Endothelial cell of umbilical vein (primary cell): ENCODE measurements at regions not wholly inside any gene's neighbourhood (a gene's known extent, or its start where the extent isn't known, plus 50 kb on each side); places are given as distances from the start of the nearest gene placed in this dataset.

ENCODE experiments used
- BruUV-seq: library from RNA; stranded (reverse); fragments of 400-500 nt; replicated peaks from 2 replicates; lab custom pipeline; 2021; lab: Mats Ljungman, UMichigan
- CTCF ChIA-PET: fragments of 300-600, 350-600 bp; sonication (Branson Sonifier 250); formaldehyde crosslinking; loops from one replicate; lab custom pipeline; 2021; ENCODE audit warnings: antibody characterized with exemption, inconsistent platforms; lab: Charles Lee
- POLR2A ChIA-PET: fragments of 300-600, 350-600 bp; sonication (Branson Sonifier 250); formaldehyde crosslinking; loops from one replicate; lab custom pipeline; 2021; ENCODE audit warnings: antibody characterized with exemption, inconsistent platforms; lab: Charles Lee
- DNase-seq: peaks from one replicate; pipeline ENCODE4 v3.0.0-alpha.2; 2011; ENCODE audit warnings: low read depth, low spot score
- FAIRE-seq: peaks from 2 replicates; lab custom pipeline; 2011; peaks lifted over from hg19 to GRCh38; lab: Jason Lieb, UNC
- H2AFZ ChIP-seq: 2 replicates; pipeline ENCODE4 v1.6.0; 2012; ENCODE audit warnings: low read depth, low read length, control low read depth, inconsistent platforms
- H3K27ac ChIP-seq: 2 replicates; pipeline ENCODE4 v1.5.1; 2011; ENCODE audit warnings: low read depth, mild to moderate bottlenecking, control low read depth, low read length, moderate library complexity; ENCODE audit not compliant: insufficient read depth
- H3K27me3 ChIP-seq, 2 experiments: 2 replicates each; pipeline versions ENCODE4 v1.6.0 to v1.6.1; 2011; ENCODE audit warnings: low read length in 2 of 2, mixed read lengths in 1 of 2; ENCODE audit not compliant: control insufficient read depth in 2 of 2, insufficient read depth in 2 of 2
- H3K36me3 ChIP-seq, 2 experiments: 2 replicates in 1 of 2; 3 replicates in 1 of 2; pipeline ENCODE4 v1.5.1; 2011; ENCODE audit warnings: low read length in 2 of 2, mild to moderate bottlenecking in 1 of 2, moderate library complexity in 1 of 2; ENCODE audit not compliant: control insufficient read depth in 2 of 2, insufficient read depth in 2 of 2; ENCODE audit errors: extremely low read depth in 1 of 2
- H3K4me1 ChIP-seq: 3 replicates; pipeline ENCODE4 v1.5.1; 2011; ENCODE audit warnings: mild to moderate bottlenecking, low read length; ENCODE audit not compliant: control insufficient read depth, insufficient read depth; ENCODE audit errors: extremely low read depth
- H3K4me2 ChIP-seq: 2 replicates; pipeline ENCODE4 v1.6.1; 2011; ENCODE audit warnings: low read length, control low read depth, mixed read lengths; ENCODE audit not compliant: insufficient read depth
- H3K4me3 ChIP-seq, 3 experiments: fragments of 200-600 bp in 1 of 3; sonication (generic), shearing (Covaris generic) in 1 of 3; replicated peaks in 1 of 3; 2 replicates each; pipeline ENCODE4 v1.5.1; 2011 to 2016; ENCODE audit warnings: control low read depth in 3 of 3, low read length in 3 of 3, mild to moderate bottlenecking in 2 of 3, inconsistent platforms in 1 of 3, low read depth in 1 of 3, moderate library complexity in 1 of 3; ENCODE audit not compliant: insufficient read depth in 1 of 3
- H3K79me2 ChIP-seq: 2 replicates; pipeline ENCODE4 v1.6.0; 2012; ENCODE audit warnings: low read length, inconsistent platforms; ENCODE audit not compliant: control insufficient read depth, insufficient read depth
- H3K9ac ChIP-seq: replicated peaks from 2 replicates; pipeline ENCODE3; 2011; ENCODE audit warnings: low read length, control low read depth; ENCODE audit not compliant: insufficient read depth; ENCODE audit errors: extremely low read depth
- H3K9me1 ChIP-seq: replicated peaks from 3 replicates; pipeline ENCODE4 v1.6.0; 2011; ENCODE audit warnings: mild to moderate bottlenecking, low read length; ENCODE audit not compliant: control insufficient read depth, insufficient read depth; ENCODE audit errors: extremely low read depth
- H3K9me3 ChIP-seq: replicated peaks from 2 replicates; pipeline ENCODE4 v1.5.1; 2012; ENCODE audit warnings: low read length, inconsistent platforms; ENCODE audit not compliant: control insufficient read depth, insufficient read depth
- H4K20me1 ChIP-seq: replicated peaks from 2 replicates; pipeline ENCODE3; 2011; ENCODE audit warnings: mild to moderate bottlenecking, low read length; ENCODE audit not compliant: control insufficient read depth, insufficient read depth; ENCODE audit errors: extremely low read depth
- EZH2 ChIP-seq: IDR thresholded peaks from 2 replicates; pipeline ENCODE4 v1.6.1; 2012; ENCODE audit warnings: borderline replicate concordance, low read depth, mild to moderate bottlenecking, moderate library complexity, low read length, inconsistent platforms; ENCODE audit not compliant: severe bottlenecking
- FOS ChIP-seq: IDR thresholded peaks from 2 replicates; pipeline ENCODE4 v1.6.1; 2011; ENCODE audit warnings: mild to moderate bottlenecking, low read length, moderate library complexity, borderline replicate concordance; ENCODE audit not compliant: insufficient read depth
- GATA2 ChIP-seq: IDR thresholded peaks from 2 replicates; pipeline ENCODE4 v1.7.0; 2011; ENCODE audit warnings: low read depth, mild to moderate bottlenecking, moderate library complexity, mixed read lengths, low read length; ENCODE audit not compliant: insufficient read length, insufficient read depth
- JUN ChIP-seq: IDR thresholded peaks from 2 replicates; pipeline ENCODE4 v1.6.1; 2011; ENCODE audit warnings: borderline replicate concordance, low read depth; ENCODE audit not compliant: insufficient read length, insufficient read depth
- MYC ChIP-seq: IDR thresholded peaks from one replicate; pipeline ENCODE4 v1.6.1; 2011; ENCODE audit warnings: mild to moderate bottlenecking, low read depth, low read length
- POLR2A ChIP-seq: IDR thresholded peaks from 2 replicates; pipeline ENCODE4 v1.6.1; 2012; ENCODE audit warnings: low read depth, mild to moderate bottlenecking, control low read depth, low read length
- POLR2AphosphoS5 ChIP-seq: IDR thresholded peaks from 2 replicates; pipeline ENCODE4 v1.6.1; 2012; ENCODE audit warnings: low read depth, mild to moderate bottlenecking, control low read depth, low read length, moderate library complexity; ENCODE audit not compliant: insufficient read depth
- dilution Hi-C: fragments of 300-500 bp; cut with MboI; formaldehyde crosslinking; loops from one replicate; pipeline ENCODE4 v1.15.0; 2019; ENCODE audit warnings: low sequenced_read_pairs; ENCODE audit not compliant: extremely low pct_ligation_motif_present
- intact Hi-C: fragments of 100-400 bp; cut with micrococcal nuclease; formaldehyde crosslinking; loops from one replicate; pipeline ENCODE4 v1.10.0; 2022
- TF ChIP-seq, protein P1 (sequence below): IDR thresholded peaks from 2 replicates; pipeline ENCODE4 v1.6.1; 2011; ENCODE audit not compliant: insufficient read depth, insufficient read length
- TF ChIP-seq, protein P2 (sequence below), 2 donors: IDR thresholded peaks; 1 replicate in 1 of 2; 2 replicates in 1 of 2; pipeline ENCODE4 v1.5.1; 2011; ENCODE audit warnings: low read length in 2 of 2, mild to moderate bottlenecking in 2 of 2, moderate library complexity in 2 of 2, control low read depth in 1 of 2, inconsistent platforms in 1 of 2, low read depth in 1 of 2; ENCODE audit not compliant: insufficient read depth in 1 of 2; ENCODE audit errors: extremely low read depth in 1 of 2

DNA sequence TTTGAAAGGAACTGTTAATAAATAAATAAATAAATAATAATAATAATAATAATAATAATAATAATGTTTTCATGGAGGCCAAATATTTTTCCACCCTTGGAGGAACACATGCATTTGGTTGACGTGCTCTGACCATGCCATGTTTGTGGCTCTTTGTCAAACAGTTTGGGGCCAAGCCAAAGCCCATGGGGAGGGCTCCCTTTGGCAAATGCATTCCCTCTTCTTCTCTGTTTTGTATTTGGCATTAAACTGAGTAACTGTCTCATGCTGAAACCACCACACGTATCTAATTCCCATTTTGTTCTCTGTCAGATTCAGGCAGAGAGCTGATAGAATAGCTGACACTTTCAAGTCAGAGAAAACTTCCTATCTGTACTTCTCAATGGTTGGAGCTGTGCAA, 68.6 kb upstream of the PAX6 start:
- intact Hi-C loops (loop anchor here (10.0 kb wide), 1 partner anchor 775 kb away; no protein-coding TSS in a partner anchor), dilution Hi-C loops (no loop called here)
- no peaks in the 10 kb centered on the region for H3K79me2 ChIP-seq
- H3K4me3 ChIP-seq: no peak overlapping the region
- no peak overlapping the region for H3K9ac ChIP-seq
- no peak for FAIRE-seq
- no TSS peak for BruUV-seq
- no peak overlapping the region for H3K27ac ChIP-seq
- no peaks in the 10 kb centered on the region for H3K9me1 ChIP-seq
- no peaks in the 10 kb centered on the region for H3K9me3 ChIP-seq
- H4K20me1 ChIP-seq: no peaks in the 10 kb centered on the region
- DNase-seq: no peak
- CTCF ChIA-PET: no interaction called here
- H3K4me2 ChIP-seq: no peak overlapping the region
- TF ChIP-seq POLR2A (no peak), JUN (no peak), GATA2 (no peak), MYC (no peak), POLR2AphosphoS5 (no peak), EZH2 (no peak), FOS (no peak)
- TF ChIP-seq, protein P1, sequence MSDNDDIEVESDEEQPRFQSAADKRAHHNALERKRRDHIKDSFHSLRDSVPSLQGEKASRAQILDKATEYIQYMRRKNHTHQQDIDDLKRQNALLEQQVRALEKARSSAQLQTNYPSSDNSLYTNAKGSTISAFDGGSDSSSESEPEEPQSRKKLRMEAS: no peak
- TF ChIP-seq, protein P2, sequence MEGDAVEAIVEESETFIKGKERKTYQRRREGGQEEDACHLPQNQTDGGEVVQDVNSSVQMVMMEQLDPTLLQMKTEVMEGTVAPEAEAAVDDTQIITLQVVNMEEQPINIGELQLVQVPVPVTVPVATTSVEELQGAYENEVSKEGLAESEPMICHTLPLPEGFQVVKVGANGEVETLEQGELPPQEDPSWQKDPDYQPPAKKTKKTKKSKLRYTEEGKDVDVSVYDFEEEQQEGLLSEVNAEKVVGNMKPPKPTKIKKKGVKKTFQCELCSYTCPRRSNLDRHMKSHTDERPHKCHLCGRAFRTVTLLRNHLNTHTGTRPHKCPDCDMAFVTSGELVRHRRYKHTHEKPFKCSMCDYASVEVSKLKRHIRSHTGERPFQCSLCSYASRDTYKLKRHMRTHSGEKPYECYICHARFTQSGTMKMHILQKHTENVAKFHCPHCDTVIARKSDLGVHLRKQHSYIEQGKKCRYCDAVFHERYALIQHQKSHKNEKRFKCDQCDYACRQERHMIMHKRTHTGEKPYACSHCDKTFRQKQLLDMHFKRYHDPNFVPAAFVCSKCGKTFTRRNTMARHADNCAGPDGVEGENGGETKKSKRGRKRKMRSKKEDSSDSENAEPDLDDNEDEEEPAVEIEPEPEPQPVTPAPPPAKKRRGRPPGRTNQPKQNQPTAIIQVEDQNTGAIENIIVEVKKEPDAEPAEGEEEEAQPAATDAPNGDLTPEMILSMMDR (IDR thresholded peaks at IDR 0.05; ENCODE audit: extremely low read depth in 1 of 2, insufficient read depth in 1 of 2, low read depth in 1 of 2, low read length in 2 of 2): no peak
- POLR2A ChIA-PET: no interaction called here
- H3K4me1 ChIP-seq: no peaks in the 10 kb centered on the region
- no peaks in the 10 kb centered on the region for H3K36me3 ChIP-seq
- H2AFZ ChIP-seq: no peak overlapping the region
- H3K27me3 ChIP-seq: peaks cover 4 to 12% of the 10 kb centered on the region in 2 experiments
